A673 (cell line): ENCODE measurements at regions not wholly inside any gene's neighbourhood (a gene's known extent, or its start where the extent isn't known, plus 50 kb on each side); places are given as distances from the start of the nearest gene placed in this dataset.

ENCODE experiments used
- BruUV-seq: library from RNA; stranded (reverse); fragments of 400-500 nt; replicated peaks from 2 replicates; lab custom pipeline; 2021; lab: Mats Ljungman, UMichigan
- CTCF ChIA-PET: fragments of 300-600 bp; sonication (Branson Sonifier 250); formaldehyde crosslinking; loops from one replicate; lab custom pipeline; 2022; ENCODE audit warnings: antibody characterized with exemption; lab: Charles Lee
- POLR2A ChIA-PET: fragments of 300-600 bp; sonication (Branson Sonifier 250); formaldehyde crosslinking; loops from one replicate; lab custom pipeline; 2022; ENCODE audit warnings: antibody characterized with exemption; ENCODE audit not compliant: low non-redundant PET; lab: Charles Lee
- DNase-seq: peaks from one replicate; pipeline ENCODE4 v3.0.0-alpha.2; 2015; ENCODE audit warnings: low spot score
- H3K27ac ChIP-seq: fragments of 200-600 bp; sonication (generic); 2 replicates; pipeline ENCODE4 v1.5.1; 2016; ENCODE audit warnings: mixed run types, low read depth, mild to moderate bottlenecking, mixed read lengths, antibody characterized with exemption, low read length; ENCODE audit not compliant: poor library complexity, severe bottlenecking
- H3K27me3 ChIP-seq: fragments of 200-600 bp; sonication (generic); replicated peaks from 2 replicates; pipeline ENCODE4 v1.6.1; 2017; ENCODE audit warnings: mixed run types, low read depth, mild to moderate bottlenecking, mixed read lengths, antibody characterized with exemption, low read length; ENCODE audit not compliant: insufficient read depth, poor library complexity
- H3K36me3 ChIP-seq: fragments of 200-600 bp; sonication (generic); 2 replicates; pipeline ENCODE4 v1.6.1; 2016; ENCODE audit warnings: mixed run types, mild to moderate bottlenecking, mixed read lengths, antibody characterized with exemption, low read length; ENCODE audit not compliant: insufficient read depth, poor library complexity, severe bottlenecking
- H3K4me1 ChIP-seq: fragments of 200-600 bp; sonication (generic); 2 replicates; pipeline ENCODE4 v1.6.1; 2017; ENCODE audit warnings: mixed run types, mild to moderate bottlenecking, mixed read lengths, antibody characterized with exemption, low read length; ENCODE audit not compliant: insufficient read depth, poor library complexity, severe bottlenecking
- H3K4me3 ChIP-seq: fragments of 200-600 bp; sonication (generic); 2 replicates; pipeline ENCODE4 v1.5.1; 2016; ENCODE audit warnings: low read depth, mixed run types, mild to moderate bottlenecking, mixed read lengths, low read length; ENCODE audit not compliant: poor library complexity, severe bottlenecking
- H3K9me3 ChIP-seq: fragments of 200-600 bp; sonication (generic); 2 replicates; pipeline ENCODE4 v1.6.1; 2016; ENCODE audit warnings: mixed run types, low read depth, mild to moderate bottlenecking, mixed read lengths, antibody characterized with exemption, low read length; ENCODE audit not compliant: poor library complexity, severe bottlenecking
- EZH2 ChIP-seq: fragments of 200-600 bp; sonication (generic); IDR thresholded peaks from 2 replicates; pipeline ENCODE4 v1.6.1; 2017; ENCODE audit warnings: borderline replicate concordance, low read depth, mild to moderate bottlenecking, mixed read lengths, antibody characterized with exemption, low read length; ENCODE audit not compliant: poor library complexity, severe bottlenecking
- intact Hi-C: fragments of 100-400 bp; cut with micrococcal nuclease; formaldehyde crosslinking; loops from one replicate; pipeline ENCODE4 v1.10.0; 2022; ENCODE audit not compliant: unreplicated experiment
- TF ChIP-seq, protein P1 (sequence below): fragments of 300-800, 200-600 bp; sonication (generic); conservative IDR thresholded peaks from 2 replicates; pipeline ENCODE4 v1.5.1; 2017; ENCODE audit warnings: low read depth, mild to moderate bottlenecking, antibody characterized with exemption, low read length, moderate library complexity, mixed read lengths

DNA sequence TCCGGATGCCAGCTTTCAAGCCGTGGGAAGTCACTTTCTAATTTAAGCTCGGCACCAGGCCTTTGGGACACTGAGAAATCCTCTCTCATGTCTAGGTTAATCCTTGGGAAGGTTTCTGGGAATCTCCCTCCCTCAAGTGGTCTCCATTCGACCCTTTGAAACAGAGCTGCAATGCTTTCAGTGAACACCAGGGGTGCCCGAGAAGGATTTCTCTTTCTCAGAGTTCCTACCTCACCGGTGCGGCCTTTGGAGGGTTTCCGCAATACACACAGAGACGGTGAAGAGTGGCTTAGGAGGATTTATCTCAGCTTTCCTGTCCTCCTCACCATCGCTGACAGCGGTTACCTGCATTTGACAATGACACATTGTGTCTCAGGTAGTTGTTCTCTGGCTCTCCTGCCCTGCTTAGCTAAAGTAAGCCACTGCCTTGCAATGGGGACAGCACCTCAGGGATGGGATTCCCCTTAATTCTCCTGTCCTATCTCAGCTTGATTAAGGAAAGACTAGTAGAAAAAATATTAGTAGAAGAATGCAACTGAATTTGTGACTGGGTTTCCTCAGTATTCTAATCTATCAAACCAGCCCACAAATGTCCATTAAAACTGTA is 180.6 kb downstream of the GABRG2 start:
- no peak for TF ChIP-seq EZH2
- TF ChIP-seq, protein P1, sequence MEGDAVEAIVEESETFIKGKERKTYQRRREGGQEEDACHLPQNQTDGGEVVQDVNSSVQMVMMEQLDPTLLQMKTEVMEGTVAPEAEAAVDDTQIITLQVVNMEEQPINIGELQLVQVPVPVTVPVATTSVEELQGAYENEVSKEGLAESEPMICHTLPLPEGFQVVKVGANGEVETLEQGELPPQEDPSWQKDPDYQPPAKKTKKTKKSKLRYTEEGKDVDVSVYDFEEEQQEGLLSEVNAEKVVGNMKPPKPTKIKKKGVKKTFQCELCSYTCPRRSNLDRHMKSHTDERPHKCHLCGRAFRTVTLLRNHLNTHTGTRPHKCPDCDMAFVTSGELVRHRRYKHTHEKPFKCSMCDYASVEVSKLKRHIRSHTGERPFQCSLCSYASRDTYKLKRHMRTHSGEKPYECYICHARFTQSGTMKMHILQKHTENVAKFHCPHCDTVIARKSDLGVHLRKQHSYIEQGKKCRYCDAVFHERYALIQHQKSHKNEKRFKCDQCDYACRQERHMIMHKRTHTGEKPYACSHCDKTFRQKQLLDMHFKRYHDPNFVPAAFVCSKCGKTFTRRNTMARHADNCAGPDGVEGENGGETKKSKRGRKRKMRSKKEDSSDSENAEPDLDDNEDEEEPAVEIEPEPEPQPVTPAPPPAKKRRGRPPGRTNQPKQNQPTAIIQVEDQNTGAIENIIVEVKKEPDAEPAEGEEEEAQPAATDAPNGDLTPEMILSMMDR: peak; percentile 45
- H3K4me3 ChIP-seq: no peak overlapping the region
- H3K27me3 ChIP-seq: no peaks in the 10 kb centered on the region
- peak; percentile 17 for DNase-seq
- no peak overlapping the region for H3K27ac ChIP-seq
- ChIA-PET POLR2A (interaction anchor here (0.6 kb wide), 1 partner anchor 257 kb away, joined by 3 read pairs; no protein-coding TSS in a partner anchor), CTCF (no interaction called here)
- intact Hi-C loops: no loop called here
- no peaks in the 10 kb centered on the region for H3K36me3 ChIP-seq
- H3K4me1 ChIP-seq: no peaks in the 10 kb centered on the region
- no TSS peak for BruUV-seq
- no peaks in the 10 kb centered on the region for H3K9me3 ChIP-seq

DNA sequence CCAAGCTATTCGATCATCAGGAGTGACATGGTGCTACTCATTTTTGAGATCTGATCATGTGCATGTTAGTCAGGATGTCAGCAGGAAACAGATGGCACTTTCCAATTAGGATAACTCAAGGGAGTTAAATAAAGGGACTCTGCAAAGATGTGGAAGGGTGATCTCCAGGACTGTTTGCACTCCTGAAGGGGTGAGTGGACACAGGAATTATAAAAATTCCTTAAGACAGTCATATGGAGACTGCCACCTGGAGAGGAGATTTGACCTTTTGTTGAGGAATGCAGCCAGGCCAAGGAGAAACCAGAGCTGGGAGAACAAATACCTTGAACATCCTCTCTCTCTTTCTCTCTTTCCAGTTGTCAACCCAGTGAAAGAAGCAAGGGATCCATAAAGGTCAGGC is 189.1 kb downstream of the GABRG2 start:
- TF ChIP-seq, protein P1: no peak
- TF ChIP-seq EZH2: no peak
- Histone ChIP-seq H3K4me3 (no peak overlapping the region), H3K27ac (no peak overlapping the region), H3K4me1 (no peaks in the 10 kb centered on the region), H3K36me3 (no peaks in the 10 kb centered on the region), H3K27me3 (no peaks in the 10 kb centered on the region), H3K9me3 (no peaks in the 10 kb centered on the region)
- DNase-seq: no peak
- BruUV-seq: no TSS peak
- intact Hi-C loops: no loop called here
- CTCF ChIA-PET: no interaction called here
- POLR2A ChIA-PET: no interaction called here

DNA sequence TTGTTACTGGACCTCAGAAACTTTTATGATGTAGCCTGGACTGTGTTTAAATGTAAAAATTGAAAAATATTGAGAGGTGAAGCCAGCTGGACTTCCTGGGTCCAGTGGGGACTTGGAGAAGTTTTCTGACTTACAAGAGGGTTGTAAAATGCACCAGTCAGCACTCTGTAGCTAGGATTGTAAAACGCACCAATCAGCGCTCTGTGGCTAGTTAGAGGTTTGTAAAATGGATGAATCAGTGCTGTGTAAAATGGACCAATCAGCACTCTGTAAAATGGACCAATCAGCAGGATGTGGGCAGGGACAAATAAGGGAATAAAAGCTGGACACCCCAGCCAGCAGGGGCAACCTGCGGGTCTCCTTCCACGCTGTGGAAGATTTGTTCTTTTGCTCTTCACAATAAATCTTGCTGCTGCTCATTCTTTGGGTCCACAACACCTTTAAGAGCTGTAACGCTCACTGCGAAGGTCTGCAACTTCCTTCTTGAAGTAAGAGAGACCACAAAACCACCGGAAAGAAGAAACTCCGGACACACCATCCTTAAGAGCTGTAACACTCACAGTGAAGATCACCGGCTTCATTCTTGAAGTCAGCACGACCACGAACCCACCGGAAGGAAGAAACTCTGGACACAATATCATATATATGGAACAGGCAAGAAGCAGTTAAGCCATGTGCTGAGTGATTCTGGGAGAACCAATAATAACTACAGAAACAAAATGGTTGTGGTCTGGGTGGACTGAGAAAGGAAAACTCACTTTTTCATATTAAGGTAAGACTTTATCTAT is 201.3 kb downstream of the GABRG2 start:
- no peak for TF ChIP-seq EZH2
- TF ChIP-seq, protein P1: no peak
- Histone ChIP-seq H3K27me3 (no peaks in the 10 kb centered on the region), H3K27ac (no peak overlapping the region), H3K4me3 (no peak overlapping the region), H3K4me1 (no peaks in the 10 kb centered on the region), H3K9me3 (no peaks in the 10 kb centered on the region), H3K36me3 (no peaks in the 10 kb centered on the region)
- no TSS peak for BruUV-seq
- no peak for DNase-seq
- ChIA-PET CTCF (no interaction called here), POLR2A (no interaction called here)
- intact Hi-C loops: no loop called here
